Ishikawa (cell line): ENCODE measurements at regions not wholly inside any gene's neighbourhood (a gene's known extent, or its start where the extent isn't known, plus 50 kb on each side); places are given as distances from the start of the nearest gene placed in this dataset.

Source experiments
- CEBPB ChIP-seq: IDR thresholded peaks from 2 replicates; pipeline ENCODE4 v1.6.1; 2012
- CREB1 ChIP-seq: IDR thresholded peaks from 2 replicates; pipeline ENCODE4 v1.6.1; 2012; ENCODE audit warnings: low read depth
- EGR1 ChIP-seq: IDR thresholded peaks from 2 replicates; pipeline ENCODE4 v1.6.1; 2012
- EP300 ChIP-seq: IDR thresholded peaks from 2 replicates; pipeline ENCODE4 v1.6.1; 2012; ENCODE audit warnings: borderline replicate concordance
- FOXM1 ChIP-seq: IDR thresholded peaks from 2 replicates; pipeline ENCODE4 v1.6.1; 2012; ENCODE audit warnings: low read depth, borderline replicate concordance
- MAX ChIP-seq: IDR thresholded peaks from 2 replicates; pipeline ENCODE4 v1.6.1; 2012
- NFIC ChIP-seq: IDR thresholded peaks from 2 replicates; pipeline ENCODE4 v1.6.1; 2012
- RAD21 ChIP-seq: IDR thresholded peaks from 2 replicates; pipeline ENCODE4 v1.6.1; 2012; ENCODE audit warnings: low read depth
- REST ChIP-seq: IDR thresholded peaks from 2 replicates; pipeline ENCODE4 v1.6.1; 2012; ENCODE audit warnings: low read depth, mild to moderate bottlenecking
- TAF1 ChIP-seq: IDR thresholded peaks from 2 replicates; pipeline ENCODE4 v1.6.1; 2012; ENCODE audit warnings: low read depth, mild to moderate bottlenecking
- TCF12 ChIP-seq: IDR thresholded peaks from 2 replicates; pipeline ENCODE4 v1.6.1; 2012; ENCODE audit warnings: low read depth
- TEAD4 ChIP-seq: IDR thresholded peaks from 2 replicates; pipeline ENCODE4 v1.6.1; 2012
- USF1 ChIP-seq: IDR thresholded peaks from 2 replicates; pipeline ENCODE4 v1.6.1; 2012
- YY1 ChIP-seq: IDR thresholded peaks from 2 replicates; pipeline ENCODE4 v1.6.1; 2012; ENCODE audit warnings: low read depth
- ZBTB7A ChIP-seq: IDR thresholded peaks from 2 replicates; pipeline ENCODE4 v1.6.1; 2012; ENCODE audit warnings: low read depth

GRCh38 chr7:136533732-136534131 lies 334.7 kb upstream of the CHRM2 start:
- TF ChIP-seq ZBTB7A, result no peak
- no peak for TF ChIP-seq NFIC
- no peak for TF ChIP-seq FOXM1

GRCh38 chr7:136530831-136531230 lies 337.6 kb upstream of the CHRM2 start:
- TF ChIP-seq TAF1 (no peak), CEBPB (no peak), EGR1 (no peak), FOXM1 (no peak), RAD21 (no peak), YY1 (no peak), TEAD4 (no peak), CREB1 (no peak), REST (no peak), ZBTB7A (no peak), NFIC (no peak), USF1 (no peak), MAX (no peak), TCF12 (no peak), EP300 (no peak)

GRCh38 chr7:136528329-136528728 lies 340.1 kb upstream of the CHRM2 start:
- no peak for TF ChIP-seq TAF1
- no peak for TF ChIP-seq EP300
- TF ChIP-seq NFIC, result no peak
- TF ChIP-seq TEAD4, result no peak
- TF ChIP-seq ZBTB7A, result no peak
- no peak for TF ChIP-seq CEBPB
- TF ChIP-seq FOXM1, result no peak
- no peak for TF ChIP-seq USF1
- TF ChIP-seq RAD21, result no peak
- TF ChIP-seq CREB1, result no peak
- no peak for TF ChIP-seq MAX
- no peak for TF ChIP-seq REST
- no peak for TF ChIP-seq EGR1
- TF ChIP-seq TCF12, result no peak
- no peak for TF ChIP-seq YY1

- TF ChIP-seq NFIC, result no peak
- no peak for TF ChIP-seq CREB1
- TF ChIP-seq REST, result no peak
- TF ChIP-seq FOXM1, result no peak
Observed at GRCh38 chr7:136527554-136527953, 340.9 kb upstream of the CHRM2 start.

GRCh38 chr7:136526408-136527105 lies 341.9 kb upstream of the CHRM2 start:
- no peak for TF ChIP-seq CREB1
- no peak for TF ChIP-seq TCF12
- no peak for TF ChIP-seq USF1
- TF ChIP-seq EP300, result no peak
- no peak for TF ChIP-seq CEBPB
- no peak for TF ChIP-seq EGR1
